H1 (cell line): ENCODE measurements at regions not wholly inside any gene's neighbourhood (a gene's known extent, or its start where the extent isn't known, plus 50 kb on each side); places are given as distances from the start of the nearest gene placed in this dataset.

Source experiments
- CTCF ChIA-PET: fragments of 300-600 bp; sonication (Branson Sonifier 250); formaldehyde crosslinking; loops from one replicate; lab custom pipeline; 2021; ENCODE audit not compliant: partially characterized antibody; lab: Charles Lee
- POLR2A ChIA-PET: fragments of 300-600 bp; sonication (Branson Sonifier 250); formaldehyde crosslinking; loops from one replicate; lab custom pipeline; 2021; ENCODE audit warnings: inconsistent platforms; ENCODE audit not compliant: partially characterized antibody; lab: Charles Lee
- DNase-seq, 2 experiments: peaks; one replicate each; pipeline versions ENCODE4 v3.0.0 to v3.0.0-alpha.2; 2010 to 2022; ENCODE audit warnings: low spot score in 2 of 2, low read depth in 1 of 2, mixed read lengths in 1 of 2
- FAIRE-seq: peaks from 2 replicates; lab custom pipeline; 2011; peaks lifted over from hg19 to GRCh38; lab: Jason Lieb, UNC
- H2AFZ ChIP-seq: 2 replicates; pipeline ENCODE4 v1.8.1; 2012; ENCODE audit warnings: low read length, inconsistent platforms
- H2AK5ac ChIP-seq: 2 replicates; pipeline ENCODE4 v1.6.1; 2013; ENCODE audit warnings: low read depth, low read length
- H2BK120ac ChIP-seq: replicated peaks from 2 replicates; pipeline ENCODE3; 2013; ENCODE audit warnings: low read depth, low read length, inconsistent platforms
- H2BK12ac ChIP-seq: 2 replicates; pipeline ENCODE4 v1.6.1; 2013; ENCODE audit warnings: low read depth, low read length
- H2BK15ac ChIP-seq: 2 replicates; pipeline ENCODE4 v1.6.1; 2013; ENCODE audit warnings: low read length
- H2BK20ac ChIP-seq: 2 replicates; pipeline ENCODE4 v1.6.1; 2013; ENCODE audit warnings: low read length
- H2BK5ac ChIP-seq: 2 replicates; pipeline ENCODE4 v1.6.1; 2013; ENCODE audit warnings: low read depth, low read length
- H3K14ac ChIP-seq: 2 replicates; pipeline ENCODE4 v1.6.1; 2013; ENCODE audit warnings: inconsistent platforms; ENCODE audit not compliant: insufficient read length
- H3K18ac ChIP-seq: 2 replicates; pipeline ENCODE4 v1.6.1; 2013; ENCODE audit warnings: low read length; ENCODE audit errors: extremely low read depth
- H3K23ac ChIP-seq: 2 replicates; pipeline ENCODE4 v1.6.1; 2013; ENCODE audit warnings: inconsistent platforms; ENCODE audit not compliant: insufficient read length
- H3K23me2 ChIP-seq: 2 replicates; pipeline ENCODE4 v1.6.1; 2013; ENCODE audit warnings: low read depth, low read length
- H3K27ac ChIP-seq: 2 replicates; pipeline ENCODE4 v1.6.1; 2011; ENCODE audit warnings: low read depth, low read length, inconsistent platforms
- H3K27me3 ChIP-seq, 4 experiments: replicated peaks in 1 of 4; 1 replicate in 1 of 4; 2 replicates in 3 of 4; pipeline versions ENCODE4 v1.6.1 to v1.8.1; 2011 to 2013; ENCODE audit warnings: low read length in 3 of 4, mild to moderate bottlenecking in 3 of 4, inconsistent platforms in 2 of 4, mixed read lengths in 2 of 4, moderate library complexity in 1 of 4; ENCODE audit not compliant: control insufficient read depth in 3 of 4, insufficient read depth in 3 of 4; ENCODE audit errors: extremely low read depth in 1 of 4
- H3K36me3 ChIP-seq, 4 experiments: 2 replicates each; pipeline versions ENCODE4 v1.6.1 to v1.8.1; 2011 to 2013; ENCODE audit warnings: mild to moderate bottlenecking in 4 of 4, low read length in 3 of 4, moderate library complexity in 2 of 4, control low read depth in 1 of 4, inconsistent platforms in 1 of 4; ENCODE audit not compliant: insufficient read depth in 4 of 4, control insufficient read depth in 2 of 4
- H3K4ac ChIP-seq: replicated peaks from 2 replicates; pipeline ENCODE3; 2013; ENCODE audit warnings: low read length, low read depth, mixed read lengths, inconsistent platforms; ENCODE audit not compliant: insufficient read length
- H3K4me1 ChIP-seq, 4 experiments: replicated peaks in 1 of 4; 1 replicate in 1 of 4; 2 replicates in 3 of 4; pipeline versions ENCODE4 v1.6.1 to v1.8.1; 2011 to 2013; ENCODE audit warnings: low read length in 3 of 4, inconsistent platforms in 2 of 4, mixed read lengths in 1 of 4; ENCODE audit not compliant: insufficient read depth in 4 of 4, control insufficient read depth in 3 of 4
- H3K4me2 ChIP-seq, 2 experiments: 2 replicates each; pipeline versions ENCODE4 v1.6.1 to v1.8.1; 2011 to 2013; ENCODE audit warnings: low read depth in 2 of 2, low read length in 2 of 2, control low read depth in 1 of 2, inconsistent platforms in 1 of 2, mild to moderate bottlenecking in 1 of 2; ENCODE audit not compliant: insufficient read depth in 1 of 2
- H3K4me3 ChIP-seq, 4 experiments: fragments of 200-600, 300-600 bp in 1 of 4; sonication (generic), shearing (Covaris generic), sonication (Bioruptor Twin) in 1 of 4; 2 replicates each; pipeline versions ENCODE4 v1.5.1 to v1.8.1; 2011 to 2016; ENCODE audit warnings: low read length in 4 of 4, low read depth in 3 of 4, control low read depth in 2 of 4, inconsistent platforms in 2 of 4, mild to moderate bottlenecking in 2 of 4, mixed read lengths in 1 of 4, moderate library complexity in 1 of 4; ENCODE audit not compliant: insufficient read depth in 2 of 4; ENCODE audit errors: extremely low read depth in 1 of 4
- H3K56ac ChIP-seq: replicated peaks from 2 replicates; pipeline ENCODE3; 2013; ENCODE audit warnings: low read depth, mild to moderate bottlenecking, mixed read lengths, low read length, inconsistent platforms; ENCODE audit not compliant: insufficient read length
- H3K79me1 ChIP-seq: 2 replicates; pipeline ENCODE4 v1.6.1; 2013; ENCODE audit warnings: low read depth, low read length, control low read depth
- H3K79me2 ChIP-seq, 2 experiments: 2 replicates each; pipeline versions ENCODE4 v1.6.1 to v1.8.1; 2012 to 2013; ENCODE audit warnings: low read length in 2 of 2, mild to moderate bottlenecking in 2 of 2, inconsistent platforms in 1 of 2; ENCODE audit not compliant: insufficient read depth in 2 of 2, control insufficient read depth in 1 of 2
- H3K9ac ChIP-seq, 4 experiments: replicated peaks in 1 of 4; 1 replicate in 1 of 4; 2 replicates in 3 of 4; pipeline versions ENCODE4 v1.6.1 to v1.8.1; 2011 to 2013; ENCODE audit warnings: low read depth in 3 of 4, low read length in 3 of 4, control low read depth in 2 of 4, mild to moderate bottlenecking in 2 of 4, moderate library complexity in 2 of 4, inconsistent platforms in 1 of 4; ENCODE audit errors: extremely low read depth in 1 of 4
- H3K9me3 ChIP-seq, 2 experiments: 2 replicates each; pipeline versions ENCODE4 v1.6.1 to v1.8.1; 2012 to 2013; ENCODE audit warnings: mild to moderate bottlenecking in 2 of 2, moderate library complexity in 2 of 2, control low read depth in 1 of 2, inconsistent platforms in 1 of 2, low read depth in 1 of 2, low read length in 1 of 2, mixed read lengths in 1 of 2; ENCODE audit not compliant: insufficient read depth in 2 of 2
- H4K20me1 ChIP-seq, 2 experiments: replicated peaks in 1 of 2; 2 replicates each; pipeline versions ENCODE3 to v1.8.1; 2011 to 2013; ENCODE audit warnings: inconsistent platforms in 2 of 2, low read length in 2 of 2, mild to moderate bottlenecking in 1 of 2; ENCODE audit not compliant: insufficient read depth in 2 of 2, control insufficient read depth in 1 of 2
- H4K5ac ChIP-seq: 2 replicates; pipeline ENCODE4 v1.6.1; 2013; ENCODE audit warnings: low read length, low read depth, mixed read lengths, inconsistent platforms; ENCODE audit not compliant: insufficient read length
- H4K8ac ChIP-seq: 2 replicates; pipeline ENCODE4 v1.8.0; 2013; ENCODE audit warnings: mild to moderate bottlenecking, moderate library complexity, low read length, inconsistent platforms; ENCODE audit not compliant: insufficient read depth; ENCODE audit errors: extremely low read depth
- H4K91ac ChIP-seq: replicated peaks from 2 replicates; pipeline ENCODE3; 2013; ENCODE audit warnings: low read length, mixed read lengths, inconsistent platforms; ENCODE audit not compliant: insufficient read length
- TCF12 ChIP-seq: IDR thresholded peaks from 2 replicates; pipeline ENCODE4 v1.6.1; 2011; ENCODE audit warnings: low read depth, mild to moderate bottlenecking, low read length
- WGBS, 2 experiments: shearing (Covaris generic) in 1 of 2; methylation state at CpG; one replicate each; pipeline versions ENCODE4 v1.1.6 to v1.1.7; 2013 to 2015; ENCODE audit warnings: low lambda C conversion rate in 2 of 2, mixed read lengths in 2 of 2, inconsistent platforms in 1 of 2, low coverage in 1 of 2, missing lambda C conversion rate in 1 of 2; ENCODE audit not compliant: insufficient replicate concordance in 2 of 2, insufficient coverage in 1 of 2, insufficient read length in 1 of 2; ENCODE audit errors: extremely low coverage in 1 of 2, missing lambda C conversion rate in 1 of 2; 5-methylcytosine and 5-hydroxymethylcytosine counted together

- POLR2A ChIA-PET = no interaction called here
- no peak for TF ChIP-seq TCF12
These were observed 231.4 kb upstream of the ECI2 start for GRCh38 chr6:4366635-4367395.

More at GRCh38 chr6:4366635-4367395, 231.4 kb upstream of the ECI2 start:
- FAIRE-seq (no peak), DNase-seq (no peak)
- Histone ChIP-seq H2BK20ac (no peak overlapping the region), H3K4me3 (no peak overlapping the region), H3K79me1 (no peaks in the 10 kb centered on the region), H3K27me3 (no peaks in the 10 kb centered on the region), H3K4me2 (no peak overlapping the region), H4K8ac (no peak overlapping the region), H3K14ac (no peak overlapping the region), H3K56ac (no peak overlapping the region), H4K91ac (no peak overlapping the region), H2BK5ac (no peak overlapping the region), H3K4ac (no peak overlapping the region), H3K9ac (no peak overlapping the region), H2BK15ac (no peak overlapping the region), H3K9me3 (no peaks in the 10 kb centered on the region), H3K27ac (no peak overlapping the region), H2BK12ac (no peak overlapping the region), H3K79me2 (no peaks in the 10 kb centered on the region), H3K18ac (no peak overlapping the region), H3K4me1 (peaks cover 0 to 5% (median 0%) of the 10 kb centered on the region in 4 experiments; a peak in 1 of 7 replicates), H4K20me1 (no peaks in the 10 kb centered on the region), H4K5ac (no peak overlapping the region), H3K23ac (no peak overlapping the region), H2BK120ac (no peak overlapping the region), H2AFZ (no peak overlapping the region), H2AK5ac (no peak overlapping the region), H3K23me2 (peaks cover 2% of the 10 kb centered on the region; the same call in 1 of the 2 replicates), H3K36me3 (no peaks in the 10 kb centered on the region)
- CTCF ChIA-PET = interaction anchor here (1.9 kb wide), 1 partner anchor 13 kb away, joined by 4 read pairs; no protein-coding TSS in a partner anchor
- WGBS, 2 experiments = 87% methylated on average over 11 of the region's 11 CpGs; no CpG with 5 or more reads in 1 of the 2 experiments
